HepG2 (cell line): ENCODE measurements at regions not wholly inside any gene's neighbourhood (a gene's known extent, or its start where the extent isn't known, plus 50 kb on each side); places are given as distances from the start of the nearest gene placed in this dataset.

Source experiments
- ATF2 ChIP-seq: sonication (generic); formaldehyde crosslinking; IDR thresholded peaks from 2 replicates; pipeline ENCODE4 v1.4.0; 2020; ENCODE audit warnings: missing genetic modification reagents
- CC2D1A ChIP-seq: sonication (generic); formaldehyde crosslinking; IDR thresholded peaks from 2 replicates; pipeline ENCODE4 v1.8.1; 2023; ENCODE audit warnings: mild to moderate bottlenecking, missing genetic modification reagents
- CEBPZ ChIP-seq: IDR thresholded peaks from 2 replicates; pipeline ENCODE4 v1.6.1; 2012; ENCODE audit warnings: low read length, improper control_type of control experiment
- FOXP1 ChIP-seq, 2 experiments: fragments of 450-650 bp in 1 of 2; IDR thresholded peaks; 2 replicates each; pipeline ENCODE4 v1.6.1; 2017 to 2018; ENCODE audit warnings: antibody characterized with exemption in 1 of 2
- HES4 ChIP-seq: sonication (generic); formaldehyde crosslinking; IDR thresholded peaks from 2 replicates; pipeline ENCODE4 v1.9.0; 2021; ENCODE audit warnings: mild to moderate bottlenecking, missing genetic modification reagents, borderline replicate concordance
- KDM4B ChIP-seq: sonication (generic); formaldehyde crosslinking; IDR thresholded peaks from 2 replicates; pipeline ENCODE4 v1.4.0; 2020; ENCODE audit warnings: missing genetic modification reagents
- KMT2B ChIP-seq: IDR thresholded peaks from 2 replicates; pipeline ENCODE4 v1.6.1; 2016; ENCODE audit warnings: missing genetic modification reagents, missing compliant biosample characterization
- NONO ChIP-seq, 2 experiments: fragments of 450-650 bp in 1 of 2; sonication (generic) in 1 of 2; formaldehyde crosslinking in 1 of 2; IDR thresholded peaks in 1 of 2; conservative IDR thresholded peaks in 1 of 2; 2 replicates each; pipeline versions ENCODE4 v1.6.1 to v1.8.0; 2017 to 2022; ENCODE audit warnings: mild to moderate bottlenecking in 1 of 2, missing genetic modification reagents in 1 of 2, moderate library complexity in 1 of 2
- RORA ChIP-seq: sonication (generic); formaldehyde crosslinking; IDR thresholded peaks from 2 replicates; pipeline ENCODE4 v1.5.0; 2020; ENCODE audit warnings: mild to moderate bottlenecking, missing genetic modification reagents, moderate library complexity
- SALL1 ChIP-seq: sonication (generic); formaldehyde crosslinking; IDR thresholded peaks from 2 replicates; pipeline ENCODE4 v1.8.0; 2022; ENCODE audit warnings: mild to moderate bottlenecking, missing genetic modification reagents
- TARDBP ChIP-seq: sonication (generic); formaldehyde crosslinking; IDR thresholded peaks from 2 replicates; pipeline ENCODE4 v1.8.0; 2022; ENCODE audit warnings: mild to moderate bottlenecking, missing genetic modification reagents
- ZFP91 ChIP-seq: sonication (generic); formaldehyde crosslinking; IDR thresholded peaks from 2 replicates; pipeline ENCODE4 v1.9.0; 2022; ENCODE audit warnings: missing genetic modification reagents, mild to moderate bottlenecking, borderline replicate concordance
- ZMYM3 ChIP-seq: sonication (generic); formaldehyde crosslinking; IDR thresholded peaks from 2 replicates; pipeline ENCODE4 v1.5.1; 2020; ENCODE audit warnings: mild to moderate bottlenecking, missing genetic modification reagents
- TF ChIP-seq, protein P1 (sequence below): sonication (generic); formaldehyde crosslinking; IDR thresholded peaks from 2 replicates; pipeline ENCODE4 v1.5.0; 2020; ENCODE audit warnings: mild to moderate bottlenecking, missing genetic modification reagents, borderline replicate concordance

- TF ChIP-seq CEBPZ (no peak), CC2D1A (CRISPR knock-in tag) (no peak), FOXP1 (IDR thresholded peaks at IDR 0.05) (no peak), FOXP1 (CRISPR knock-in tag; IDR thresholded peaks at IDR 0.05) (peak; percentile 74), KMT2B (CRISPR knock-in tag) (no peak), NONO (IDR thresholded peaks at IDR 0.05) (no peak), NONO (CRISPR knock-in tag; conservative IDR thresholded peaks at IDR 0.05) (no peak; the same call in 1 of the 2 replicates), SALL1 (CRISPR knock-in tag) (peak; percentile 76), RORA (CRISPR knock-in tag) (no peak), KDM4B (CRISPR knock-in tag) (no peak), HES4 (0 out of 2 replicates have a peak, but pooled peaks have one; percentile 44), ATF2 (0 out of 2 replicates have a peak, but pooled peaks have one; percentile 45), ZMYM3 (CRISPR knock-in tag) (no peak), ZFP91 (CRISPR knock-in tag) (0 out of 2 replicates have a peak, but pooled peaks have one; percentile 45), TARDBP (CRISPR knock-in tag) (peak; percentile 70; the same call in 1 of the 2 replicates)
- TF ChIP-seq, protein P1, sequence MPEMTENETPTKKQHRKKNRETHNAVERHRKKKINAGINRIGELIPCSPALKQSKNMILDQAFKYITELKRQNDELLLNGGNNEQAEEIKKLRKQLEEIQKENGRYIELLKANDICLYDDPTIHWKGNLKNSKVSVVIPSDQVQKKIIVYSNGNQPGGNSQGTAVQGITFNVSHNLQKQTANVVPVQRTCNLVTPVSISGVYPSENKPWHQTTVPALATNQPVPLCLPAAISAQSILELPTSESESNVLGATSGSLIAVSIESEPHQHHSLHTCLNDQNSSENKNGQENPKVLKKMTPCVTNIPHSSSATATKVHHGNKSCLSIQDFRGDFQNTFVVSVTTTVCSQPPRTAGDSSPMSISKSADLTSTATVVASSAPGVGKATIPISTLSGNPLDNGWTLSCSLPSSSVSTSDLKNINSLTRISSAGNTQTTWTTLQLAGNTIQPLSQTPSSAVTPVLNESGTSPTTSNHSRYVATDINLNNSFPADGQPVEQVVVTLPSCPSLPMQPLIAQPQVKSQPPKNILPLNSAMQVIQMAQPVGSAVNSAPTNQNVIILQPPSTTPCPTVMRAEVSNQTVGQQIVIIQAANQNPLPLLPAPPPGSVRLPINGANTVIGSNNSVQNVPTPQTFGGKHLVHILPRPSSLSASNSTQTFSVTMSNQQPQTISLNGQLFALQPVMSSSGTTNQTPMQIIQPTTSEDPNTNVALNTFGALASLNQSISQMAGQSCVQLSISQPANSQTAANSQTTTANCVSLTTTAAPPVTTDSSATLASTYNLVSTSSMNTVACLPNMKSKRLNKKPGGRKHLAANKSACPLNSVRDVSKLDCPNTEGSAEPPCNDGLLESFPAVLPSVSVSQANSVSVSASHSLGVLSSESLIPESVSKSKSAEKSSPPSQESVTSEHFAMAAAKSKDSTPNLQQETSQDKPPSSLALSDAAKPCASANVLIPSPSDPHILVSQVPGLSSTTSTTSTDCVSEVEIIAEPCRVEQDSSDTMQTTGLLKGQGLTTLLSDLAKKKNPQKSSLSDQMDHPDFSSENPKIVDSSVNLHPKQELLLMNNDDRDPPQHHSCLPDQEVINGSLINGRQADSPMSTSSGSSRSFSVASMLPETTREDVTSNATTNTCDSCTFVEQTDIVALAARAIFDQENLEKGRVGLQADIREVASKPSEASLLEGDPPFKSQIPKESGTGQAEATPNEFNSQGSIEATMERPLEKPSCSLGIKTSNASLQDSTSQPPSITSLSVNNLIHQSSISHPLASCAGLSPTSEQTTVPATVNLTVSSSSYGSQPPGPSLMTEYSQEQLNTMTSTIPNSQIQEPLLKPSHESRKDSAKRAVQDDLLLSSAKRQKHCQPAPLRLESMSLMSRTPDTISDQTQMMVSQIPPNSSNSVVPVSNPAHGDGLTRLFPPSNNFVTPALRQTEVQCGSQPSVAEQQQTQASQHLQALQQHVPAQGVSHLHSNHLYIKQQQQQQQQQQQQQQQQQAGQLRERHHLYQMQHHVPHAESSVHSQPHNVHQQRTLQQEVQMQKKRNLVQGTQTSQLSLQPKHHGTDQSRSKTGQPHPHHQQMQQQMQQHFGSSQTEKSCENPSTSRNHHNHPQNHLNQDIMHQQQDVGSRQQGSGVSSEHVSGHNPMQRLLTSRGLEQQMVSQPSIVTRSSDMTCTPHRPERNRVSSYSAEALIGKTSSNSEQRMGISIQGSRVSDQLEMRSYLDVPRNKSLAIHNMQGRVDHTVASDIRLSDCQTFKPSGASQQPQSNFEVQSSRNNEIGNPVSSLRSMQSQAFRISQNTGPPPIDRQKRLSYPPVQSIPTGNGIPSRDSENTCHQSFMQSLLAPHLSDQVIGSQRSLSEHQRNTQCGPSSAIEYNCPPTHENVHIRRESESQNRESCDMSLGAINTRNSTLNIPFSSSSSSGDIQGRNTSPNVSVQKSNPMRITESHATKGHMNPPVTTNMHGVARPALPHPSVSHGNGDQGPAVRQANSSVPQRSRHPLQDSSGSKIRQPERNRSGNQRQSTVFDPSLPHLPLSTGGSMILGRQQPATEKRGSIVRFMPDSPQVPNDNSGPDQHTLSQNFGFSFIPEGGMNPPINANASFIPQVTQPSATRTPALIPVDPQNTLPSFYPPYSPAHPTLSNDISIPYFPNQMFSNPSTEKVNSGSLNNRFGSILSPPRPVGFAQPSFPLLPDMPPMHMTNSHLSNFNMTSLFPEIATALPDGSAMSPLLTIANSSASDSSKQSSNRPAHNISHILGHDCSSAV = no peak
Observed at GRCh38 chr2:3044587-3045317, 332.9 kb downstream of the EIPR1 start (continued).
